ENCODE measurements at regions not wholly inside any gene's neighbourhood (a gene's known extent, or its start where the extent isn't known, plus 50 kb on each side); places are given as distances from the start of the nearest gene placed in this dataset.
A peak's percentile ranks its signal among the peaks of the same experiment; 100 is the strongest.

GRCh38 chr6:56849896-56850295 is 105.0 kb upstream of the BEND6 start:
- Histone ChIP-seq H3K9ac (ENCODE audit: low read length) (peak overlapping the region; percentile 93), H3K27ac (ENCODE audit: low read depth, low read length) (peak overlapping the region; percentile 96), H3K9me3 (ENCODE audit: insufficient read depth, low read depth, low read length) (no peaks in the 10 kb centered on the region), H3K79me2 (ENCODE audit: insufficient read depth, low read length) (peaks cover 65% of the 10 kb centered on the region), H3K4me2 (ENCODE audit: low read length) (peak overlapping the region; percentile 95), H3K36me3 (ENCODE audit: insufficient read depth, low read length) (no peaks in the 10 kb centered on the region), H3K27me3 (ENCODE audit: insufficient read depth, low read length) (no peaks in the 10 kb centered on the region), H4K20me1 (ENCODE audit: insufficient read depth, low read length) (peaks cover 27% of the 10 kb centered on the region), H2AFZ (ENCODE audit: low read depth, low read length) (no peak overlapping the region), H3K4me1 (ENCODE audit: insufficient read depth, low read length) (peaks cover 32% of the 10 kb centered on the region), H3K4me3 (ENCODE audit: insufficient read depth, low read depth, low read length) (peak overlapping the region; percentile 85)
- peaks cover 38% of the 10 kb centered on the region for H3K4me1 Mint-ChIP-seq (ENCODE audit: low read depth, unreplicated experiment)
- H3K4me3 Mint-ChIP-seq (ENCODE audit: unreplicated experiment): peak overlapping the region; percentile 97
- TF ChIP-seq CTCF (IDR thresholded peaks at IDR 0.05; ENCODE audit: insufficient read depth, low read depth, low read length) (no peak), EZH2 (IDR thresholded peaks at IDR 0.05; ENCODE audit: insufficient read depth, low read length) (no peak)
- peaks cover 2% of the 10 kb centered on the region for H3K36me3 Mint-ChIP-seq (ENCODE audit: low read depth, unreplicated experiment)
- DNase-seq (ENCODE audit: low read depth): peak; percentile 85
- no peaks in the 10 kb centered on the region for H3K27me3 Mint-ChIP-seq (ENCODE audit: low read depth, unreplicated experiment)
- no peaks in the 10 kb centered on the region for H3K9me3 Mint-ChIP-seq (ENCODE audit: unreplicated experiment)
- FAIRE-seq: no peak
- peak overlapping the region; percentile 79 for H3K27ac Mint-ChIP-seq (ENCODE audit: unreplicated experiment)

GRCh38 chr6:56848105-56848504 is 106.8 kb upstream of the BEND6 start:
- Mint-ChIP-seq H3K4me3 (ENCODE audit: unreplicated experiment) (peak overlapping the region; percentile 18), H3K9me3 (ENCODE audit: unreplicated experiment) (no peaks in the 10 kb centered on the region), H3K4me1 (ENCODE audit: low read depth, unreplicated experiment) (peaks cover 38% of the 10 kb centered on the region), H3K27me3 (ENCODE audit: low read depth, unreplicated experiment) (no peaks in the 10 kb centered on the region), H3K36me3 (ENCODE audit: low read depth, unreplicated experiment) (peaks cover 2% of the 10 kb centered on the region), H3K27ac (ENCODE audit: unreplicated experiment) (no peak overlapping the region)
- Histone ChIP-seq H2AFZ (ENCODE audit: low read depth, low read length) (no peak overlapping the region), H3K27ac (ENCODE audit: low read depth, low read length) (no peak overlapping the region), H3K9ac (ENCODE audit: low read length) (no peak overlapping the region), H3K79me2 (ENCODE audit: insufficient read depth, low read length) (peaks cover 77% of the 10 kb centered on the region), H4K20me1 (ENCODE audit: insufficient read depth, low read length) (peaks cover 30% of the 10 kb centered on the region), H3K4me1 (ENCODE audit: insufficient read depth, low read length) (peaks cover 32% of the 10 kb centered on the region), H3K36me3 (ENCODE audit: insufficient read depth, low read length) (no peaks in the 10 kb centered on the region), H3K27me3 (ENCODE audit: insufficient read depth, low read length) (no peaks in the 10 kb centered on the region), H3K4me3 (ENCODE audit: insufficient read depth, low read depth, low read length) (no peak overlapping the region), H3K9me3 (ENCODE audit: insufficient read depth, low read depth, low read length) (no peaks in the 10 kb centered on the region), H3K4me2 (ENCODE audit: low read length) (no peak overlapping the region)
- no peak for FAIRE-seq
- no peak for TF ChIP-seq CTCF (IDR thresholded peaks at IDR 0.05; ENCODE audit: insufficient read depth, low read depth, low read length)
- no peak for TF ChIP-seq EZH2 (IDR thresholded peaks at IDR 0.05; ENCODE audit: insufficient read depth, low read length)
- DNase-seq (ENCODE audit: low read depth): no peak

GRCh38 chr6:56845032-56845431 is 109.9 kb upstream of the BEND6 start:
- H3K9me3 ChIP-seq (ENCODE audit: insufficient read depth, low read depth, low read length): no peaks in the 10 kb centered on the region
- no peak overlapping the region for H3K9ac ChIP-seq (ENCODE audit: low read length)
- peaks cover 36% of the 10 kb centered on the region for H4K20me1 ChIP-seq (ENCODE audit: insufficient read depth, low read length)
- H3K4me3 ChIP-seq (ENCODE audit: insufficient read depth, low read depth, low read length): no peak overlapping the region
- H3K4me1 Mint-ChIP-seq (ENCODE audit: low read depth, unreplicated experiment): peaks cover 23% of the 10 kb centered on the region
- H3K79me2 ChIP-seq (ENCODE audit: insufficient read depth, low read length): peaks cover 94% of the 10 kb centered on the region
- H3K4me2 ChIP-seq (ENCODE audit: low read length): no peak overlapping the region
- no peaks in the 10 kb centered on the region for H3K27me3 ChIP-seq (ENCODE audit: insufficient read depth, low read length)
- peak overlapping the region; percentile 84 for H3K4me3 Mint-ChIP-seq (ENCODE audit: unreplicated experiment)
- no peak for TF ChIP-seq EZH2 (IDR thresholded peaks at IDR 0.05; ENCODE audit: insufficient read depth, low read length)
- no peak for TF ChIP-seq CTCF (IDR thresholded peaks at IDR 0.05; ENCODE audit: insufficient read depth, low read depth, low read length)
- no peak for FAIRE-seq
- no peaks in the 10 kb centered on the region for H3K36me3 ChIP-seq (ENCODE audit: insufficient read depth, low read length)
- DNase-seq (ENCODE audit: low read depth): no peak
- no peak overlapping the region for H3K27ac Mint-ChIP-seq (ENCODE audit: unreplicated experiment)
- H3K9me3 Mint-ChIP-seq (ENCODE audit: unreplicated experiment): no peaks in the 10 kb centered on the region
- peaks cover 2% of the 10 kb centered on the region for H3K36me3 Mint-ChIP-seq (ENCODE audit: low read depth, unreplicated experiment)
- H3K27me3 Mint-ChIP-seq (ENCODE audit: low read depth, unreplicated experiment): no peaks in the 10 kb centered on the region
- H2AFZ ChIP-seq (ENCODE audit: low read depth, low read length): no peak overlapping the region
- no peak overlapping the region for H3K27ac ChIP-seq (ENCODE audit: low read depth, low read length)
- H3K4me1 ChIP-seq (ENCODE audit: insufficient read depth, low read length): peaks cover 16% of the 10 kb centered on the region

Data from astrocyte (in vitro differentiated cells and primary cell).